ENCODE measurements at regions not wholly inside any gene's neighbourhood (a gene's known extent, or its start where the extent isn't known, plus 50 kb on each side); places are given as distances from the start of the nearest gene placed in this dataset.

DNA sequence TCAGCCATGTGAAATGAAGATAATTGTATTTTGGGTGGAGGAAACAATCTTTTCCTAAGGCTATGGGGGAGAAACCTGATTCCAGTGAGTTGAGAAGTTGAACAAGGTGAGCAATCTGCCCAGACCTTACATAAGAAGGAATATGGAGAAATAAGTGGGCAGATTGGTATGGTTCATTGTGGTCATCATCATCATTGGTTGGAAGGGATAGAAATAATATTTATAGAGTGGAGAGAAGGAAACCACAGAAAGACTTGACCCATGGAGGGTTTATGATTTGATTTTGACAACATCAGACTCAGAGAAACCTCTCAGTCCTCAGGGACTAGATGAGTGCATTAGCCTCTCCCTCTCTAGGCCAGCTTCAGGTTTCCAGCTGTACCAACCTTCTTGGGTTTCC is 177.9 kb upstream of the NEIL3 start:
- H3K36me3 ChIP-seq (ENCODE audit: insufficient read depth, low read length) = no peaks in the 10 kb centered on the region
- no peak overlapping the region for H3K4me3 ChIP-seq (ENCODE audit: low read depth, low read length, poor library complexity, severe bottlenecking)
- CTCF ChIA-PET (ENCODE audit: unreplicated experiment) = no interaction called here
- H4K20me1 ChIP-seq (ENCODE audit: insufficient read depth, low read length) = no peaks in the 10 kb centered on the region
- BruUV-seq (replicated peaks) = no TSS peak
- intact Hi-C loops (cut with micrococcal nuclease; ENCODE audit: unreplicated experiment) = no loop called here
- H2AFZ ChIP-seq (ENCODE audit: low read length) = no peak overlapping the region
- no peaks in the 10 kb centered on the region for H3K79me2 ChIP-seq (ENCODE audit: insufficient read depth, low read depth, low read length)
- H3K27ac ChIP-seq (ENCODE audit: low read depth, low read length, poor library complexity, severe bottlenecking) = no peak overlapping the region
- no peaks in the 10 kb centered on the region for H3K4me1 ChIP-seq (ENCODE audit: insufficient read depth, low read length, poor library complexity, severe bottlenecking)
- no peak overlapping the region for H3K4me2 ChIP-seq (ENCODE audit: low read length)
- no peak for DNase-seq (ENCODE audit: low spot score)
- H3K9me2 ChIP-seq (ENCODE audit: insufficient read depth, low read length) = no peaks in the 10 kb centered on the region
- H3K9me3 ChIP-seq (ENCODE audit: low read length) = no peaks in the 10 kb centered on the region
- POLR2A ChIA-PET = interaction anchor here (0.6 kb wide), 2 partner anchors 40 to 1045 kb away, joined by 3 to 5 read pairs; no protein-coding TSS in a partner anchor
- TF ChIP-seq, protein P1, sequence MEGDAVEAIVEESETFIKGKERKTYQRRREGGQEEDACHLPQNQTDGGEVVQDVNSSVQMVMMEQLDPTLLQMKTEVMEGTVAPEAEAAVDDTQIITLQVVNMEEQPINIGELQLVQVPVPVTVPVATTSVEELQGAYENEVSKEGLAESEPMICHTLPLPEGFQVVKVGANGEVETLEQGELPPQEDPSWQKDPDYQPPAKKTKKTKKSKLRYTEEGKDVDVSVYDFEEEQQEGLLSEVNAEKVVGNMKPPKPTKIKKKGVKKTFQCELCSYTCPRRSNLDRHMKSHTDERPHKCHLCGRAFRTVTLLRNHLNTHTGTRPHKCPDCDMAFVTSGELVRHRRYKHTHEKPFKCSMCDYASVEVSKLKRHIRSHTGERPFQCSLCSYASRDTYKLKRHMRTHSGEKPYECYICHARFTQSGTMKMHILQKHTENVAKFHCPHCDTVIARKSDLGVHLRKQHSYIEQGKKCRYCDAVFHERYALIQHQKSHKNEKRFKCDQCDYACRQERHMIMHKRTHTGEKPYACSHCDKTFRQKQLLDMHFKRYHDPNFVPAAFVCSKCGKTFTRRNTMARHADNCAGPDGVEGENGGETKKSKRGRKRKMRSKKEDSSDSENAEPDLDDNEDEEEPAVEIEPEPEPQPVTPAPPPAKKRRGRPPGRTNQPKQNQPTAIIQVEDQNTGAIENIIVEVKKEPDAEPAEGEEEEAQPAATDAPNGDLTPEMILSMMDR (conservative IDR thresholded peaks at IDR 0.05; ENCODE audit: low read length) = no peak
- no peak for TF ChIP-seq EZH2phosphoT487 (IDR thresholded peaks at IDR 0.05; ENCODE audit: borderline replicate concordance, low read depth, low read length)

GRCh38 chr4:177147668-177148067 is 162.0 kb upstream of the NEIL3 start:
- Histone ChIP-seq H3K9me2 (ENCODE audit: insufficient read depth, low read length) (no peaks in the 10 kb centered on the region; the same call in 1 of the 2 replicates), H3K4me2 (ENCODE audit: low read length) (no peak overlapping the region), H4K20me1 (ENCODE audit: insufficient read depth, low read length) (no peaks in the 10 kb centered on the region), H2AFZ (ENCODE audit: low read length) (no peak overlapping the region), H3K27ac (ENCODE audit: low read depth, low read length, poor library complexity, severe bottlenecking) (no peak overlapping the region), H3K36me3 (ENCODE audit: insufficient read depth, low read length) (no peaks in the 10 kb centered on the region), H3K4me1 (ENCODE audit: insufficient read depth, low read length, poor library complexity, severe bottlenecking) (no peaks in the 10 kb centered on the region), H3K79me2 (ENCODE audit: insufficient read depth, low read depth, low read length) (no peaks in the 10 kb centered on the region), H3K4me3 (ENCODE audit: low read depth, low read length, poor library complexity, severe bottlenecking) (no peak overlapping the region), H3K9me3 (ENCODE audit: low read length) (no peaks in the 10 kb centered on the region)
- BruUV-seq (replicated peaks) = no TSS peak
- no peak for DNase-seq (ENCODE audit: low spot score)
- ChIA-PET POLR2A (interaction anchor here (0.5 to 0.8 kb wide), 2 partner anchors 17 to 527 kb away, joined by 3 to 4 read pairs; no protein-coding TSS in a partner anchor), CTCF (ENCODE audit: unreplicated experiment) (no interaction called here)
- intact Hi-C loops (cut with micrococcal nuclease; ENCODE audit: unreplicated experiment) = no loop called here
- TF ChIP-seq, protein P1 (conservative IDR thresholded peaks at IDR 0.05; ENCODE audit: low read length) = no peak
- no peak for TF ChIP-seq EZH2phosphoT487 (IDR thresholded peaks at IDR 0.05; ENCODE audit: borderline replicate concordance, low read depth, low read length)

DNA sequence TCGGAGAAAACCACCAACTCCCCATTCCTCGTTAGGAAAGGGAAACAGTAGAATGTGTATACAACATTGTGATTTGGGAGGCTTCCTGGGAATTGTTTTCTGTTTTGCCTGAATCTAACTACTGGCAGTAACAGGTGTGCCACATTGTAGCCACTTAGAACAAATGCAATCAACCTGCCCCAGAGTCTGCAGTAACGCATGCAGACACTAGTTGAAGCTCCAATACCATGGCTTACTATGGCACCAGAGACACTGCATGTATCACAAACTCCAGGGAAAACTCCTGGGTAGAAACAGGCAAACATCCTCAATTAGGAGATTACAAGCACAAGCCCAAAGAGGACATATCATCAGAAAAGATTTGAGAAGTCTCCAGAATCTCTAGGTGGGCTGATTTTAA is 154.2 kb upstream of the NEIL3 start:
- H3K4me3 ChIP-seq (ENCODE audit: low read depth, low read length, poor library complexity, severe bottlenecking) = no peak overlapping the region

More for the DNA sequence above, 154.2 kb upstream of the NEIL3 start:
- Histone ChIP-seq H3K4me1 (ENCODE audit: insufficient read depth, low read length, poor library complexity, severe bottlenecking) (no peaks in the 10 kb centered on the region), H2AFZ (ENCODE audit: low read length) (no peak overlapping the region), H3K36me3 (ENCODE audit: insufficient read depth, low read length) (no peaks in the 10 kb centered on the region), H3K9me3 (ENCODE audit: low read length) (no peaks in the 10 kb centered on the region), H3K4me2 (ENCODE audit: low read length) (no peak overlapping the region), H3K79me2 (ENCODE audit: insufficient read depth, low read depth, low read length) (no peaks in the 10 kb centered on the region), H4K20me1 (ENCODE audit: insufficient read depth, low read length) (no peaks in the 10 kb centered on the region), H3K9me2 (ENCODE audit: insufficient read depth, low read length) (no peaks in the 10 kb centered on the region), H3K27ac (ENCODE audit: low read depth, low read length, poor library complexity, severe bottlenecking) (no peak overlapping the region)
- POLR2A ChIA-PET = no interaction called here
- intact Hi-C loops (cut with micrococcal nuclease; ENCODE audit: unreplicated experiment) = no loop called here
- no peak for DNase-seq (ENCODE audit: low spot score)
- TF ChIP-seq, protein P1 (conservative IDR thresholded peaks at IDR 0.05; ENCODE audit: low read length) = no peak
- no peak for TF ChIP-seq EZH2phosphoT487 (IDR thresholded peaks at IDR 0.05; ENCODE audit: borderline replicate concordance, low read depth, low read length)
- no TSS peak for BruUV-seq (replicated peaks)
- CTCF ChIA-PET (ENCODE audit: unreplicated experiment) = no interaction called here
